OCI-LY3 (cell line): ENCODE measurements at regions not wholly inside any gene's neighbourhood (a gene's known extent, or its start where the extent isn't known, plus 50 kb on each side); places are given as distances from the start of the nearest gene placed in this dataset.

Source experiments
- EZH2phosphoT487 ChIP-seq: fragments of 200-600 bp; shearing (Covaris generic); IDR thresholded peaks from 2 replicates; pipeline ENCODE4 v1.6.1; 2018; ENCODE audit warnings: antibody characterized with exemption, mixed run types, low read depth
- TF ChIP-seq, protein P1 (sequence below): fragments of 200-600, 300-600 bp; sonication (generic); IDR thresholded peaks from 2 replicates; pipeline ENCODE4 v1.5.1; 2014; ENCODE audit warnings: antibody characterized with exemption, low read length, low read depth

DNA sequence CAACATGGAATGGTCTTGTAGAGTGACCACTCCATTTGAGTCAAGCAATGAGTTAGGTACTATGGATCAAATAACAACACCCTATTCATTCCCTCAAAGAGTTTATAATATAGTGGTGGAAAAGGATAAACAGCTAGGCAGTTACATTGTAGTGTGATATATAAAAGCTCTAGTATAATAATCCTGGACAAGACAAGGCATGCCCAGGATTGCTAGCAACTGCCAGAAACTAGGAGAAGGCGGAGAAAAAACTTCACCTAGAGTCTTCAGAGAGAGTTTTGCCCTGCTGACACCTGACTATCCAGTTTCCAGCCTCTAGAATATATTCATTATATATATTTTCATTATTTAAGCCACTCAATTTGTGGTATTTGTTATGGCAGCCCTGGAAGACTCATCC lies 530.6 kb downstream of the KLF12 start:
- TF ChIP-seq EZH2phosphoT487: no peak
- TF ChIP-seq, protein P1, sequence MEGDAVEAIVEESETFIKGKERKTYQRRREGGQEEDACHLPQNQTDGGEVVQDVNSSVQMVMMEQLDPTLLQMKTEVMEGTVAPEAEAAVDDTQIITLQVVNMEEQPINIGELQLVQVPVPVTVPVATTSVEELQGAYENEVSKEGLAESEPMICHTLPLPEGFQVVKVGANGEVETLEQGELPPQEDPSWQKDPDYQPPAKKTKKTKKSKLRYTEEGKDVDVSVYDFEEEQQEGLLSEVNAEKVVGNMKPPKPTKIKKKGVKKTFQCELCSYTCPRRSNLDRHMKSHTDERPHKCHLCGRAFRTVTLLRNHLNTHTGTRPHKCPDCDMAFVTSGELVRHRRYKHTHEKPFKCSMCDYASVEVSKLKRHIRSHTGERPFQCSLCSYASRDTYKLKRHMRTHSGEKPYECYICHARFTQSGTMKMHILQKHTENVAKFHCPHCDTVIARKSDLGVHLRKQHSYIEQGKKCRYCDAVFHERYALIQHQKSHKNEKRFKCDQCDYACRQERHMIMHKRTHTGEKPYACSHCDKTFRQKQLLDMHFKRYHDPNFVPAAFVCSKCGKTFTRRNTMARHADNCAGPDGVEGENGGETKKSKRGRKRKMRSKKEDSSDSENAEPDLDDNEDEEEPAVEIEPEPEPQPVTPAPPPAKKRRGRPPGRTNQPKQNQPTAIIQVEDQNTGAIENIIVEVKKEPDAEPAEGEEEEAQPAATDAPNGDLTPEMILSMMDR: no peak
